HFFc6 (cell line): ENCODE measurements at regions not wholly inside any gene's neighbourhood (a gene's known extent, or its start where the extent isn't known, plus 50 kb on each side); places are given as distances from the start of the nearest gene placed in this dataset.

Source experiments
- DNase-seq: peaks from one replicate; pipeline ENCODE4 v3.0.0-alpha.2; 2018
- H3K27ac Mint-ChIP-seq: 2 replicates; pipeline ENCODE4 v1.8.0; 2020; ENCODE audit warnings: mild to moderate bottlenecking, mixed read lengths
- H3K27me3 Mint-ChIP-seq: 2 replicates; pipeline ENCODE4 v1.8.0; 2021; ENCODE audit warnings: mild to moderate bottlenecking, moderate library complexity, mixed read lengths; ENCODE audit not compliant: insufficient read depth
- H3K36me3 Mint-ChIP-seq: 2 replicates; pipeline ENCODE4 v1.8.0; 2021; ENCODE audit warnings: low read depth, mixed read lengths
- H3K4me1 Mint-ChIP-seq: 2 replicates; pipeline ENCODE4 v1.8.0; 2020; ENCODE audit warnings: low read depth, mixed read lengths
- H3K4me3 Mint-ChIP-seq: 2 replicates; pipeline ENCODE4 v1.8.0; 2020; ENCODE audit warnings: mild to moderate bottlenecking, moderate library complexity, mixed read lengths
- H3K9me3 Mint-ChIP-seq: 2 replicates; pipeline ENCODE4 v1.8.0; 2020; ENCODE audit warnings: mild to moderate bottlenecking, mixed read lengths
- TF ChIP-seq, protein P1 (sequence below): fragments of 200-600 bp; sonication (generic); IDR thresholded peaks from 2 replicates; pipeline ENCODE4 v1.5.0; 2021; ENCODE audit warnings: antibody characterized with exemption, mild to moderate bottlenecking

DNA sequence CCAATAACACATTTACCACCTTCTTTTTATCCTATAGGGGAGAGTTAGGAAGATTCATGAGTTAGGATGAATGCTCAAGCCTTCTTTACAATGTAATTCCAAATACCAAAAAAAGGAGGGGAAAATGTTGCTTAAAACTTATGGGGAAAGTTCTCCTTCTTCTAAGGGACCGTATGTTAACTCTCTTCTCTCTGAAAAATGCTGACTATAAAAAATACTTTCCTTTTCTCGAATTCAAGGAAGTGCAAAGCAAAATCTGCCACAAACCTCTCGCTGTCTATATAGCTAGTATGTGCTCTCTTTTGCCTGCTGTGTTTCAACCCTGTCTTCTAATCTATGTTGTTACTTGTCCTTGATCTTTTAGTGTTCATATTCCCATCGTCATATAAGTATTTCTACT, 768.6 kb upstream of the C9orf72 start:
- no peak for DNase-seq
- no peak overlapping the region for H3K27ac Mint-ChIP-seq
- H3K9me3 Mint-ChIP-seq, result peaks cover 20% of the 10 kb centered on the region
- H3K4me1 Mint-ChIP-seq, result no peaks in the 10 kb centered on the region
- TF ChIP-seq, protein P1, sequence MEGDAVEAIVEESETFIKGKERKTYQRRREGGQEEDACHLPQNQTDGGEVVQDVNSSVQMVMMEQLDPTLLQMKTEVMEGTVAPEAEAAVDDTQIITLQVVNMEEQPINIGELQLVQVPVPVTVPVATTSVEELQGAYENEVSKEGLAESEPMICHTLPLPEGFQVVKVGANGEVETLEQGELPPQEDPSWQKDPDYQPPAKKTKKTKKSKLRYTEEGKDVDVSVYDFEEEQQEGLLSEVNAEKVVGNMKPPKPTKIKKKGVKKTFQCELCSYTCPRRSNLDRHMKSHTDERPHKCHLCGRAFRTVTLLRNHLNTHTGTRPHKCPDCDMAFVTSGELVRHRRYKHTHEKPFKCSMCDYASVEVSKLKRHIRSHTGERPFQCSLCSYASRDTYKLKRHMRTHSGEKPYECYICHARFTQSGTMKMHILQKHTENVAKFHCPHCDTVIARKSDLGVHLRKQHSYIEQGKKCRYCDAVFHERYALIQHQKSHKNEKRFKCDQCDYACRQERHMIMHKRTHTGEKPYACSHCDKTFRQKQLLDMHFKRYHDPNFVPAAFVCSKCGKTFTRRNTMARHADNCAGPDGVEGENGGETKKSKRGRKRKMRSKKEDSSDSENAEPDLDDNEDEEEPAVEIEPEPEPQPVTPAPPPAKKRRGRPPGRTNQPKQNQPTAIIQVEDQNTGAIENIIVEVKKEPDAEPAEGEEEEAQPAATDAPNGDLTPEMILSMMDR, result no peak
- no peaks in the 10 kb centered on the region for H3K27me3 Mint-ChIP-seq
- no peaks in the 10 kb centered on the region for H3K36me3 Mint-ChIP-seq
- no peak overlapping the region for H3K4me3 Mint-ChIP-seq

DNA sequence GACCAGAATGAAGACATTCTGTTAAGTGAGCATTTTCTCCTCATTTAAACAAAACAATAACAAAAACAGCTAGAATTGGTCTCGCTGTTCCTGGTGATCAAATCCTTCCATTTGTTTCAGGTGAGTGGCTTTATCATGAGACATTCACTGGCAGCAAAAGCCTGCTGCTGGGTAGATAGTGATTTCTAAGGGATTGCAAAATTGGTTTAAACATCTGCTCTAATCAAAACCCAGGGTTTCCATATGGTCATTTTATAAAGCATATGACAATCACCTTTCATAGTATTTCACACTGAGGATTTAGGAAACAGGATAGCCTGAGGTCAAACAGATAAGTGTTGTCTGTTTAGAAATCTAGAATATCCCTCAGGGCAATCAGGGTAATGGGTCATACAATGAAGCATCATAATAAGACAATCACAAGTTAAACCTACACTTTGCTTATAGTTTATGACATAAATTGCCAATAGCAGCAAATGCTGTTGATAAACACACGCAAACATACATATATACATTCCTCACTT, 769.6 kb upstream of the C9orf72 start:
- no peak for DNase-seq
- no peaks in the 10 kb centered on the region for H3K36me3 Mint-ChIP-seq
- no peak overlapping the region for H3K27ac Mint-ChIP-seq
- no peaks in the 10 kb centered on the region for H3K4me1 Mint-ChIP-seq
- H3K27me3 Mint-ChIP-seq, result no peaks in the 10 kb centered on the region; the same call in 1 of the 2 replicates
- TF ChIP-seq, protein P1, result no peak
- H3K9me3 Mint-ChIP-seq, result peaks cover 24% of the 10 kb centered on the region
- H3K4me3 Mint-ChIP-seq, result no peak overlapping the region

DNA sequence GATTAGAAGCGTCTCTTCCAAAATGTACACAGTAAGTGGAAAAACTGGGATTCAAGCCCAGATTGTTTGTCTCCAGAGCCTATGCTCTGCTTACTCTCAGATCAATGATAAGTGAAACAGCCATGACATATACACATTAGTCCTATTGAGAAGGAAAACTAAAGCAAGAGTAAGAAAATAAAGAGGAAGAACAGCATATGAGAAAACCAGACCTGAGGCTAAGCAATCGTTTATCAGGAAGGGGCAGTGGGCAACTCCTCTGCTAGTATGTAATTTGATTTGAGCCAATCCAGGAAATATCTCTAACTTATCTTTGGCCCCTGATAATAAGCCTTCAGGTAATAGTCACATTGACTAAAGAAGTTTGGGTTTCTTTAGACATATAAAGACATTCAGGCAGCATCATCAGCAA, 789.9 kb upstream of the C9orf72 start:
- no peak for DNase-seq
- TF ChIP-seq, protein P1, result no peak
- no peak overlapping the region for H3K27ac Mint-ChIP-seq
- H3K4me1 Mint-ChIP-seq, result no peaks in the 10 kb centered on the region
- no peaks in the 10 kb centered on the region; the same call in 1 of the 2 replicates for H3K27me3 Mint-ChIP-seq
- no peaks in the 10 kb centered on the region for H3K36me3 Mint-ChIP-seq
- no peak overlapping the region for H3K4me3 Mint-ChIP-seq
- peaks cover 35% of the 10 kb centered on the region for H3K9me3 Mint-ChIP-seq

DNA sequence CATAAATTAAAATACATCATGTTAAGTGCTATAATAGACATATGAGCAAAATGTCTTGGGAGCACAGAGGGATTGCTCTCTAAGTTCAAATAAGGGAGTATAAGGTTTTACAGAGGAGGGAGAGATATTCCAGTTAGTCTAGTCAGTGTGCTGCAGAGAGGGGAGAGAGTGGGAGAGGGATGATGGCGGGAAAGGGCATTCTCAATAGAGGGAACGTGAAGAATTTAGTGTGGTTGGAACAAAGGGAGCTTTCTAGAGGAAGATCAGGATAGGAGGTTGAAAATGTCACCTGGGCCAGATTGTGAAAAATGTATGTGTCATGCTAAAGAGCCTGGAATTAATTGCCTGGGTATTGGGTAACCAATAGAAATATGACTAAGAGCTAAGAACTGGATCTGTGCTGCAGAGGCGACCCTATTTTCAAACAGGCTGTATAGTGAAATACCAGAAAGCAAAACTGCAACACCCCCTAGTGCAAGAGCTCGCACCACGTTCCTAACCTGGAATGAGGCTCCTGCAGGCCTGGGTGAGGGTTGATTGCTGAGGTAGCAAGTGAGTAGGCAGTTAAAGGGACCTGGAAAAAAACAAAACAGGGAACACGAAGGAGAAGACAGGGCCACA, 791.8 kb upstream of the C9orf72 start:
- Mint-ChIP-seq H3K4me3 (no peak overlapping the region), H3K4me1 (no peaks in the 10 kb centered on the region), H3K36me3 (no peaks in the 10 kb centered on the region; the same call in 1 of the 2 replicates), H3K9me3 (peaks cover 48% of the 10 kb centered on the region), H3K27me3 (no peaks in the 10 kb centered on the region; the same call in 1 of the 2 replicates), H3K27ac (no peak overlapping the region)
- no peak for DNase-seq
- TF ChIP-seq, protein P1, result no peak

DNA sequence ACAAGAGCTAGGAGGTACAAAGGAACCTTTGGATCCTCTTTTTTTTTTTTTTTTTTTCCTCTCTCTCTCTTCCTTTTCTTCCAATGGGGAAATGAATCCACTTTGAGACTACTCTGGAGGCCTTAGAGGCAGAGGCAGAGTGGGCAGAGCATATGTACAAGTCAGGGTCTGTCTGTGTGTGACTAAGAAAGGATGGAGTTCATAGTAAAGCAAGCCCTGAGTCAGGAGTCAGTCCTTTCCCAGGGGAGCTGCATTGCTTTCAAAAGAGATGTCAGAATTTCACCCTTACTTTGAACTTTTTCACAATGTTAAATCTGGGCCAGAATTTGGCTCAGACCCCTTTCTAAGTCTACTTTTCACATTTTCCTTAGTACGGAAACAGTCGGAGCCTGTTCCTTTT, 792.4 kb upstream of the C9orf72 start:
- H3K27ac Mint-ChIP-seq, result no peak overlapping the region
- H3K9me3 Mint-ChIP-seq, result peaks cover 49% of the 10 kb centered on the region
- H3K36me3 Mint-ChIP-seq, result no peaks in the 10 kb centered on the region; the same call in 1 of the 2 replicates
- no peak for DNase-seq
- TF ChIP-seq, protein P1, result no peak
- no peak overlapping the region for H3K4me3 Mint-ChIP-seq
- no peaks in the 10 kb centered on the region; the same call in 1 of the 2 replicates for H3K27me3 Mint-ChIP-seq
- no peaks in the 10 kb centered on the region for H3K4me1 Mint-ChIP-seq
